ENCODE measurements at regions not wholly inside any gene's neighbourhood (a gene's known extent, or its start where the extent isn't known, plus 50 kb on each side); places are given as distances from the start of the nearest gene placed in this dataset.
"Not testable (repeated sequence)": the region's sequence is repeated elsewhere in the genome, so short reads cannot be mapped to it uniquely, and the experiment has no call there.

GRCh38 chr21:16117331-16117730, 387.5 kb downstream of the USP25 start:
- no peak for DNase-seq (ENCODE audit: low spot score)

- peak; percentile 14 for DNase-seq (ENCODE audit: low spot score)
Measured at GRCh38 chr21:16117851-16118590, 388.2 kb downstream of the USP25 start.

GRCh38 chr21:16124378-16125138, 394.8 kb downstream of the USP25 start:
- DNase-seq (ENCODE audit: low spot score) = peak; percentile 22

GRCh38 chr21:16125274-16125673, 395.5 kb downstream of the USP25 start:
- DNase-seq (ENCODE audit: low spot score) = no peak

GRCh38 chr21:16132453-16132852, 402.7 kb downstream of the USP25 start:
- DNase-seq (ENCODE audit: low spot score) = not testable (repeated sequence)

- DNase-seq (ENCODE audit: low spot score) = no peak
Measured at GRCh38 chr21:16133248-16133647, 403.5 kb downstream of the USP25 start.

- no peak for DNase-seq (ENCODE audit: low spot score)
Measured at GRCh38 chr21:16134134-16134533, 404.4 kb downstream of the USP25 start.

- no peak for DNase-seq (ENCODE audit: low spot score)
Measured at GRCh38 chr21:16137106-16137505, 407.3 kb downstream of the USP25 start.

GRCh38 chr21:16145052-16145451, 415.3 kb downstream of the USP25 start:
- no peak for DNase-seq (ENCODE audit: low spot score)

GRCh38 chr21:16145479-16145878, 415.7 kb downstream of the USP25 start:
- DNase-seq (ENCODE audit: low spot score) = no peak

- DNase-seq (ENCODE audit: low spot score) = no peak
Measured at GRCh38 chr21:16154321-16154720, 424.5 kb downstream of the USP25 start.

- no peak for DNase-seq (ENCODE audit: low spot score)
Measured at GRCh38 chr21:16154951-16155635, 425.3 kb downstream of the USP25 start.

- DNase-seq (ENCODE audit: low spot score) = no peak
Measured at GRCh38 chr21:16156841-16157489, 427.2 kb downstream of the USP25 start.

- DNase-seq (ENCODE audit: low spot score) = no peak
Measured at GRCh38 chr21:16159213-16159970, 429.6 kb downstream of the USP25 start.

GRCh38 chr21:16159971-16160350, 430.2 kb downstream of the USP25 start:
- no peak for DNase-seq (ENCODE audit: low spot score)

GRCh38 chr21:16162953-16163352, 433.2 kb downstream of the USP25 start:
- no peak for DNase-seq (ENCODE audit: low spot score)

GRCh38 chr21:16169102-16169511, 439.3 kb downstream of the USP25 start:
- no peak for DNase-seq (ENCODE audit: low spot score)

GRCh38 chr21:16169779-16170178, 440.0 kb downstream of the USP25 start:
- DNase-seq (ENCODE audit: low spot score) = no peak

GRCh38 chr21:16176570-16176969, 446.8 kb downstream of the USP25 start:
- DNase-seq (ENCODE audit: low spot score) = no peak

GRCh38 chr21:16177532-16177931, 447.8 kb downstream of the USP25 start:
- no peak for DNase-seq (ENCODE audit: low spot score)

- DNase-seq (ENCODE audit: low spot score) = no peak
Measured at GRCh38 chr21:16179773-16180172, 450.0 kb downstream of the USP25 start.

GRCh38 chr21:16180614-16181013, 450.8 kb downstream of the USP25 start:
- DNase-seq (ENCODE audit: low spot score) = no peak

Measured in AG08396 (cell line).